ENCODE measurements at regions not wholly inside any gene's neighbourhood (a gene's known extent, or its start where the extent isn't known, plus 50 kb on each side); places are given as distances from the start of the nearest gene placed in this dataset.

DNA sequence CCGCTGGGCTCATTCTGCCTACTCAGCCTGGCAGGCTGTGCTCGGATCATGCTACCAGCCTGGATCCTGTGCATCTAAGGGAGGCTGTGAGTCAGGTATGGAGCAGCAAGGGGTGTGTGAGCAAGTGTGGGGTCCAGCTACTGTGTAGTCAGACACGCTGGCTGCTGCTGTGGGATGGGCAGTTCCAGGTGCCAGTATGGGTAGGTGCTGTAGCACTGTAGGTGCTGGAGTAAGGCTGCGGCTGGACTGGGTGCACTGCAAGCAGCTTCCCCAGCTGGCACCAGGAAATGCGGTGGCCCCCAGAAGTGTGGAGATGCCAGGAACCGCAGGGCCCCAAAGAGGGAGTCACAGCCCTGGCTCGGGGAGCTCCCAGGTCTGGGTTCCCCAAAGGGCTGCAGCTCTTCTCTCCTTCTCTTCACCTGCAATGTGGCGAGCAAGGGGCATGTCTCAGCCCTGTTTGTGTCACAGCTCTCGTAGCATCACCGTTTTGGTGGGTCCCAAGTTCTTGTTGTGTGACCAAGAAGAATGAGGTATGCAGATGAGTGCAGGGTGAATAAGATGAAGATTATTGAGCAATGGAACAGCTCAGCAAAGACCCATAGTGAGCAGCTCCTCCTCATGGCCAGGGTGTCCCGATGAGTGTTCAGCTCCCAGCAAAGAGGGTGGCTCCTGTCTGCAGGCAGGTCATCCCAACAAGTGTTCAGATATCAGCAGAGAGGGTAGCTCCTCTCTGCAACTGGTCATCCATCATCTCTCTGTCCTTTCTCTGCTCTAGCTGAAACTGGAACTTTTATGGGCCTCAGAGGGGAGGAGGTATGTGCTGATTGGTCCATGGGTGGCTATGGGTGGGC lies 462.9 kb downstream of the TBC1D22A start:
- no peak for DNase-seq

Measured in 8988T (cell line).